ENCODE measurements at regions not wholly inside any gene's neighbourhood (a gene's known extent, or its start where the extent isn't known, plus 50 kb on each side); places are given as distances from the start of the nearest gene placed in this dataset.
"Not testable (repeated sequence)": the region's sequence is repeated elsewhere in the genome, so short reads cannot be mapped to it uniquely, and the experiment has no call there.

- Mint-ChIP-seq H3K4me1 (ENCODE audit: low read depth) (no peaks in the 10 kb centered on the region), H3K27ac (no peak overlapping the region), H3K4me3 (no peak overlapping the region), H3K27me3 (no peaks in the 10 kb centered on the region), H3K9me3 (no peaks in the 10 kb centered on the region), H3K36me3 (ENCODE audit: low read depth) (no peaks in the 10 kb centered on the region)
- ChIA-PET CTCF (no interaction called here), POLR2A (no interaction called here)
- intact Hi-C loops (cut with micrococcal nuclease) = no loop called here
- ATAC-seq (no peak), DNase-seq (no peak)
- no peak for TF ChIP-seq CTCF (IDR thresholded peaks at IDR 0.05)
Observed at GRCh38 chr7:10770176-10770575, 203.5 kb upstream of the PHF14 start.

GRCh38 chr7:10773430-10773829 lies 200.2 kb upstream of the PHF14 start:
- Mint-ChIP-seq H3K4me3 (no peak overlapping the region), H3K27me3 (no peaks in the 10 kb centered on the region), H3K9me3 (no peaks in the 10 kb centered on the region), H3K27ac (no peak overlapping the region), H3K4me1 (ENCODE audit: low read depth) (no peaks in the 10 kb centered on the region), H3K36me3 (ENCODE audit: low read depth) (no peaks in the 10 kb centered on the region)
- CTCF ChIA-PET = no interaction called here
- intact Hi-C loops (cut with micrococcal nuclease) = no loop called here
- DNase-seq = no peak
- POLR2A ChIA-PET = no interaction called here
- no peak for ATAC-seq
- no peak for TF ChIP-seq CTCF (IDR thresholded peaks at IDR 0.05)

- no peaks in the 10 kb centered on the region for H3K4me1 Mint-ChIP-seq (ENCODE audit: low read depth)
- H3K36me3 Mint-ChIP-seq (ENCODE audit: low read depth) = no peaks in the 10 kb centered on the region
- TF ChIP-seq CTCF (IDR thresholded peaks at IDR 0.05) = no peak
- POLR2A ChIA-PET = no interaction called here
- DNase-seq (no peak), ATAC-seq (no peak)
- no peak overlapping the region for H3K4me3 Mint-ChIP-seq
- CTCF ChIA-PET = no interaction called here
- intact Hi-C loops (cut with micrococcal nuclease) = no loop called here
- no peak overlapping the region for H3K27ac Mint-ChIP-seq
- peaks cover 4% of the 10 kb centered on the region for H3K9me3 Mint-ChIP-seq
- H3K27me3 Mint-ChIP-seq = no peaks in the 10 kb centered on the region
Observed at GRCh38 chr7:10779465-10780399, 193.9 kb upstream of the PHF14 start.

GRCh38 chr7:10780400-10780747 lies 193.3 kb upstream of the PHF14 start:
- ATAC-seq = no peak
- POLR2A ChIA-PET = no interaction called here
- H3K36me3 Mint-ChIP-seq (ENCODE audit: low read depth) = no peaks in the 10 kb centered on the region
- H3K4me3 Mint-ChIP-seq = no peak overlapping the region
- H3K4me1 Mint-ChIP-seq (ENCODE audit: low read depth) = no peaks in the 10 kb centered on the region
- CTCF ChIA-PET = no interaction called here
- no peak for TF ChIP-seq CTCF (IDR thresholded peaks at IDR 0.05)
- H3K27ac Mint-ChIP-seq = no peak overlapping the region
- no peak for DNase-seq
- H3K27me3 Mint-ChIP-seq = no peaks in the 10 kb centered on the region
- H3K9me3 Mint-ChIP-seq = peaks cover 4% of the 10 kb centered on the region
- intact Hi-C loops (cut with micrococcal nuclease) = no loop called here

GRCh38 chr7:10786976-10787375 lies 186.7 kb upstream of the PHF14 start:
- POLR2A ChIA-PET; H3K27me3 Mint-ChIP-seq; ATAC-seq; H3K4me1 Mint-ChIP-seq (ENCODE audit: low read depth); intact Hi-C loops (cut with micrococcal nuclease); H3K4me3 Mint-ChIP-seq; DNase-seq; H3K36me3 Mint-ChIP-seq (ENCODE audit: low read depth); CTCF ChIA-PET; H3K9me3 Mint-ChIP-seq; H3K27ac Mint-ChIP-seq: not testable (repeated sequence)
